Tibial artery (tissue), 4 donors: ENCODE measurements at regions not wholly inside any gene's neighbourhood (a gene's known extent, or its start where the extent isn't known, plus 50 kb on each side); places are given as distances from the start of the nearest gene placed in this dataset.
A peak's percentile ranks its signal among the peaks of the same experiment; 100 is the strongest.

ENCODE experiments used
- DNase-seq, 2 donors: peaks; one replicate each; pipeline ENCODE4 v3.0.0-alpha.2; 2019
- H3K27ac ChIP-seq, 2 donors: fragments of 200-600 bp; sonication (generic) in 1 of 2; 1 replicate in 1 of 2; 2 replicates in 1 of 2; pipeline ENCODE4 v1.5.1; 2018 to 2019; ENCODE audit warnings: mild to moderate bottlenecking in 1 of 2
- H3K27me3 ChIP-seq, 2 donors: fragments of 200-600 bp; sonication (generic) in 1 of 2; one replicate each; pipeline versions ENCODE4 v1.5.1 to v1.6.0; 2016 to 2019
- H3K36me3 ChIP-seq, 3 donors: fragments of 200-600 bp; sonication (generic) in 2 of 3; one replicate each; pipeline ENCODE4 v1.5.1; 2016 to 2019; ENCODE audit warnings: mild to moderate bottlenecking in 2 of 3
- H3K4me1 ChIP-seq, 4 donors: fragments of 200-600 bp; sonication (generic) in 2 of 4; 1 replicate in 3 of 4; 2 replicates in 1 of 4; pipeline ENCODE4 v1.5.1; 2016 to 2019
- H3K4me3 ChIP-seq, 2 donors: fragments of 200-600 bp; sonication (generic) in 1 of 2; 1 replicate in 1 of 2; 2 replicates in 1 of 2; pipeline ENCODE4 v1.5.1; 2018 to 2019; ENCODE audit warnings: mild to moderate bottlenecking in 2 of 2
- H3K9me3 ChIP-seq, 3 donors: fragments of 200-600 bp; sonication (generic) in 1 of 3; one replicate each; pipeline ENCODE4 v1.5.1; 2016 to 2019
- CTCF ChIP-seq, 2 experiments: fragments of 200-600 bp in 1 of 2; fragments of 450-650 bp in 1 of 2; IDR thresholded peaks; one replicate each; pipeline ENCODE4 v1.5.1; 2017 to 2019; ENCODE audit warnings: antibody characterized with exemption in 2 of 2, mild to moderate bottlenecking in 1 of 2, moderate library complexity in 1 of 2
- intact Hi-C: fragments of 100-400 bp; cut with DNase I; formaldehyde crosslinking; loops from one replicate; pipeline ENCODE4 v1.15.0; 2023; ENCODE audit warnings: low total_unique reads

- H3K9me3 ChIP-seq, result no peaks in the 10 kb centered on the region
- H3K27me3 ChIP-seq, result no peaks in the 10 kb centered on the region
- DNase-seq, result peak in 1 of 2 donors; percentile 10
- no peak overlapping the region for H3K27ac ChIP-seq
- H3K4me3 ChIP-seq, result no peak overlapping the region
- intact Hi-C loops, result loop anchor here (2.0 kb wide), 1 partner anchor 185 kb away; no protein-coding TSS in a partner anchor
- H3K4me1 ChIP-seq, result peaks cover 0 to 6% (median 0%) of the 10 kb centered on the region in 4 donors
- no peak for TF ChIP-seq CTCF (IDR thresholded peaks at IDR 0.05)
- H3K36me3 ChIP-seq, result no peaks in the 10 kb centered on the region
Measured at GRCh38 chr16:85423631-85424030, 189.5 kb upstream of the GSE1 start.

- TF ChIP-seq CTCF (IDR thresholded peaks at IDR 0.05), result no peak
- Histone ChIP-seq H3K36me3 (no peaks in the 10 kb centered on the region), H3K9me3 (no peaks in the 10 kb centered on the region), H3K27ac (no peak overlapping the region), H3K4me1 (peaks cover 0 to 6% (median 0%) of the 10 kb centered on the region in 4 donors), H3K27me3 (no peaks in the 10 kb centered on the region), H3K4me3 (no peak overlapping the region)
- intact Hi-C loops, result no loop called here
- DNase-seq, result peak in 1 of 2 donors; percentile 13
Measured at GRCh38 chr16:85424260-85425073, 188.7 kb upstream of the GSE1 start.

GRCh38 chr16:85425074-85425662 lies 188.0 kb upstream of the GSE1 start:
- no peaks in the 10 kb centered on the region for H3K36me3 ChIP-seq
- H3K27ac ChIP-seq, result no peak overlapping the region
- H3K4me1 ChIP-seq, result peaks cover 0 to 6% (median 0%) of the 10 kb centered on the region in 4 donors
- DNase-seq, result peak in 1 of 2 donors; percentile 13
- no peaks in the 10 kb centered on the region for H3K27me3 ChIP-seq
- no peaks in the 10 kb centered on the region for H3K9me3 ChIP-seq
- intact Hi-C loops, result no loop called here
- no peak overlapping the region for H3K4me3 ChIP-seq
- TF ChIP-seq CTCF (IDR thresholded peaks at IDR 0.05), result no peak

GRCh38 chr16:85426806-85427205 lies 186.3 kb upstream of the GSE1 start:
- intact Hi-C loops, result no loop called here
- TF ChIP-seq CTCF (IDR thresholded peaks at IDR 0.05), result no peak
- Histone ChIP-seq H3K4me3 (no peak overlapping the region), H3K27ac (no peak overlapping the region), H3K4me1 (no peaks in the 10 kb centered on the region), H3K27me3 (no peaks in the 10 kb centered on the region), H3K36me3 (no peaks in the 10 kb centered on the region), H3K9me3 (no peaks in the 10 kb centered on the region)
- peak in 1 of 2 donors; percentile 5 for DNase-seq

GRCh38 chr16:85428168-85428898 lies 184.8 kb upstream of the GSE1 start:
- no peaks in the 10 kb centered on the region for H3K4me1 ChIP-seq
- intact Hi-C loops, result no loop called here

More at GRCh38 chr16:85428168-85428898, 184.8 kb upstream of the GSE1 start:
- Histone ChIP-seq H3K27me3 (no peaks in the 10 kb centered on the region), H3K4me3 (no peak overlapping the region), H3K9me3 (no peaks in the 10 kb centered on the region), H3K27ac (no peak overlapping the region), H3K36me3 (no peaks in the 10 kb centered on the region)
- peak; percentile 42 to 52 for TF ChIP-seq CTCF (IDR thresholded peaks at IDR 0.05)
- DNase-seq, result peak in 1 of 2 donors; percentile 23
